GM18907 (cell line): ENCODE measurements at regions not wholly inside any gene's neighbourhood (a gene's known extent, or its start where the extent isn't known, plus 50 kb on each side); places are given as distances from the start of the nearest gene placed in this dataset.
"Not testable (repeated sequence)": the region's sequence is repeated elsewhere in the genome, so short reads cannot be mapped to it uniquely, and the experiment has no call there.

Experiments
- ATAC-seq: cut with Tn5 transposase; IDR thresholded peaks from one replicate; pipeline ENCODE4 v1.9.1; 2021; ENCODE audit warnings: mild to moderate bottlenecking, moderate library complexity; ENCODE audit not compliant: unreplicated experiment

- ATAC-seq = no peak
These were observed 101.1 kb downstream of the TMEM215 start for GRCh38 chr9:32884482-32884881.

GRCh38 chr9:32886021-32886420 is 102.7 kb downstream of the TMEM215 start:
- ATAC-seq = no peak

- ATAC-seq = not testable (repeated sequence)
These were observed 106.9 kb downstream of the APTX start for GRCh38 chr9:32894485-32894884.

GRCh38 chr9:32899181-32899580 is 102.2 kb downstream of the APTX start:
- no peak for ATAC-seq

DNA sequence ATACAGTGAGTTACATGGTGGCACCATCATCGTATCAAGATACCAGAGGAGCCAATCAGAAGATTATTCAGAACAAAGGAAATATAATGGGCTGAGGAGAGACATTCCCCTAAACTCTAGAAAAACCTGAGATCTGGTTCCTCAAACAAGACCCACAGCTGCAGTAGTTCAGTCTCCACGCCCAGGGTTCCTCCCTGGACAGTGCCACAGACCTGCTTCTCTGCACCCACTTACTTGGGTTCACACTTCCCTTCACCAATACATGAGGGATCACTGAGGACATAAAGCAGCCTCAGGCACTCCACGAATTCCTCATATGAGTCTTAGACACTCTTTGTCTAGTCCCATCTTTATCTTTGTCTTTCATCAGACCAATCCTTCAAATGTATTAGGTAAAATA is 101.7 kb downstream of the APTX start:
- no peak for ATAC-seq

DNA sequence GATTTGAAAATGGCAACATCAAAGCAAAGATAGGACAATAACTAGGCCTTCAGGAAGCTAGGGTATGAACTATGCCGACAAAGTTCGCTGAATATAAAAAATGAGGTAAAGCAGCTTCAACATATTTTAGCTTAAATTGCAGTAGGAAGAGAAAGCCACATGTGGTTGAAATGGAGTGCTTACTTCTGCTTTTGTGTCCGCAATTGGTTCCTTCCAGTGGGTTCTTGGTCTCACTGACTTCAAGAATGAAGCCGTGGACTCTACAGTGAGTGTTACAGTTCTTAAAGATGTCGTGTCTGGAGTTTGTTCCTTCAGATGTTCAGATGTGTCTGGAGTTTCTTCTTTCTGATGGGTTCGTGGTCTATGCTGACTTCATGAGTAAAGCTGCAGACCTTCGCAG is 95.2 kb downstream of the APTX start:
- ATAC-seq = peak; percentile 99

GRCh38 chr9:32915802-32916201 is 85.6 kb downstream of the APTX start:
- ATAC-seq = no peak

GRCh38 chr9:32918628-32919027 is 82.8 kb downstream of the APTX start:
- ATAC-seq = no peak
